Sigmoid colon (tissue), 3 donors: ENCODE measurements at regions not wholly inside any gene's neighbourhood (a gene's known extent, or its start where the extent isn't known, plus 50 kb on each side); places are given as distances from the start of the nearest gene placed in this dataset.

Experiments
- POLR2A ChIP-seq, 2 donors: fragments of 450-650 bp; IDR thresholded peaks; one replicate each; pipeline ENCODE4 v1.6.1; 2016; ENCODE audit warnings: antibody characterized with exemption in 2 of 2, mild to moderate bottlenecking in 2 of 2, moderate library complexity in 2 of 2
- TF ChIP-seq, protein P1 (sequence below), 4 experiments: fragments of 450-650 bp in 3 of 4; fragments of 200-600 bp in 1 of 4; IDR thresholded peaks; one replicate each; pipeline ENCODE4 v1.5.1; 2016 to 2019; ENCODE audit warnings: antibody characterized with exemption in 4 of 4, mild to moderate bottlenecking in 3 of 4, moderate library complexity in 2 of 4

DNA sequence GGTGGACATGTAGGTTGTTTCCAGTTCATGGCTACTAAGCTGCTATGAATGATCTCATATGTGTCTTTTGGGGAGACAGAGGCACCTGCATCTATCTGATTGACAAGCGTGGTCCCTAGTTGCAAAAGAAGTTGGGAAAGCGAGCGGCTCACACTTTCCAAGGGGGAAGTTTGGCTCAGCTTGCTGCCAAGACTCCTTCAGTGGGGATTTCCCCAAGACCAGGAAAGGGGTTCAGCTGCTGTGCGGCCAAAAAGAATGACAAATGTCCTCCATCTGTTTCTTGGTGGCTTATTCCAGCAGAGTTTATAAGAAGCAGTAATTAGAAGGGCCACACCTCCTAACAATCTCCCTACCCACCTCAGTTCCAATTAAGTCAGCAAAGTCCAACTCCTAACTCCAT, 128.5 kb upstream of the GALNT2 start:
- TF ChIP-seq POLR2A (IDR thresholded peaks at IDR 0.05): no peak
- TF ChIP-seq, protein P1, sequence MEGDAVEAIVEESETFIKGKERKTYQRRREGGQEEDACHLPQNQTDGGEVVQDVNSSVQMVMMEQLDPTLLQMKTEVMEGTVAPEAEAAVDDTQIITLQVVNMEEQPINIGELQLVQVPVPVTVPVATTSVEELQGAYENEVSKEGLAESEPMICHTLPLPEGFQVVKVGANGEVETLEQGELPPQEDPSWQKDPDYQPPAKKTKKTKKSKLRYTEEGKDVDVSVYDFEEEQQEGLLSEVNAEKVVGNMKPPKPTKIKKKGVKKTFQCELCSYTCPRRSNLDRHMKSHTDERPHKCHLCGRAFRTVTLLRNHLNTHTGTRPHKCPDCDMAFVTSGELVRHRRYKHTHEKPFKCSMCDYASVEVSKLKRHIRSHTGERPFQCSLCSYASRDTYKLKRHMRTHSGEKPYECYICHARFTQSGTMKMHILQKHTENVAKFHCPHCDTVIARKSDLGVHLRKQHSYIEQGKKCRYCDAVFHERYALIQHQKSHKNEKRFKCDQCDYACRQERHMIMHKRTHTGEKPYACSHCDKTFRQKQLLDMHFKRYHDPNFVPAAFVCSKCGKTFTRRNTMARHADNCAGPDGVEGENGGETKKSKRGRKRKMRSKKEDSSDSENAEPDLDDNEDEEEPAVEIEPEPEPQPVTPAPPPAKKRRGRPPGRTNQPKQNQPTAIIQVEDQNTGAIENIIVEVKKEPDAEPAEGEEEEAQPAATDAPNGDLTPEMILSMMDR (IDR thresholded peaks at IDR 0.05): no peak
